ENCODE measurements at regions not wholly inside any gene's neighbourhood (a gene's known extent, or its start where the extent isn't known, plus 50 kb on each side); places are given as distances from the start of the nearest gene placed in this dataset.

GRCh38 chr11:70645537-70645936 is 247.2 kb downstream of the CTTN start:
- peaks cover 47% of the 10 kb centered on the region for H3K27me3 Mint-ChIP-seq (ENCODE audit: low read depth, unreplicated experiment)
- H3K4me3 ChIP-seq (ENCODE audit: insufficient read depth, low read depth, low read length): no peak overlapping the region
- H3K4me3 Mint-ChIP-seq (ENCODE audit: unreplicated experiment): no peak overlapping the region
- H3K79me2 ChIP-seq (ENCODE audit: insufficient read depth, low read length): no peaks in the 10 kb centered on the region
- no peak for FAIRE-seq
- H2AFZ ChIP-seq (ENCODE audit: low read depth, low read length): no peak overlapping the region
- no peak overlapping the region for H3K4me2 ChIP-seq (ENCODE audit: low read length)
- H4K20me1 ChIP-seq (ENCODE audit: insufficient read depth, low read length): no peaks in the 10 kb centered on the region
- no peaks in the 10 kb centered on the region for H3K4me1 ChIP-seq (ENCODE audit: insufficient read depth, low read length)
- no peak overlapping the region for H3K27ac ChIP-seq (ENCODE audit: low read depth, low read length)
- H3K9me3 ChIP-seq (ENCODE audit: insufficient read depth, low read depth, low read length): no peaks in the 10 kb centered on the region
- no peak overlapping the region for H3K9ac ChIP-seq (ENCODE audit: low read length)
- no peaks in the 10 kb centered on the region for H3K27me3 ChIP-seq (ENCODE audit: insufficient read depth, low read length)
- H3K36me3 Mint-ChIP-seq (ENCODE audit: low read depth, unreplicated experiment): peaks cover 3% of the 10 kb centered on the region
- H3K4me1 Mint-ChIP-seq (ENCODE audit: low read depth, unreplicated experiment): peaks cover 7% of the 10 kb centered on the region
- H3K36me3 ChIP-seq (ENCODE audit: insufficient read depth, low read length): no peaks in the 10 kb centered on the region
- H3K27ac Mint-ChIP-seq (ENCODE audit: unreplicated experiment): no peak overlapping the region
- DNase-seq (ENCODE audit: low read depth): no peak
- peaks cover 5% of the 10 kb centered on the region for H3K9me3 Mint-ChIP-seq (ENCODE audit: unreplicated experiment)
- TF ChIP-seq EZH2 (IDR thresholded peaks at IDR 0.05; ENCODE audit: insufficient read depth, low read length): no peak
- no peak for TF ChIP-seq CTCF (IDR thresholded peaks at IDR 0.05; ENCODE audit: insufficient read depth, low read depth, low read length)

- no peaks in the 10 kb centered on the region for H3K79me2 ChIP-seq (ENCODE audit: insufficient read depth, low read length)
- no peak overlapping the region for H3K4me3 Mint-ChIP-seq (ENCODE audit: unreplicated experiment)
- H2AFZ ChIP-seq (ENCODE audit: low read depth, low read length): no peak overlapping the region
- H3K27me3 Mint-ChIP-seq (ENCODE audit: low read depth, unreplicated experiment): peaks cover 52% of the 10 kb centered on the region
- DNase-seq (ENCODE audit: low read depth) (no peak), FAIRE-seq (no peak)
- H3K4me3 ChIP-seq (ENCODE audit: insufficient read depth, low read depth, low read length): no peak overlapping the region
- H3K9ac ChIP-seq (ENCODE audit: low read length): no peak overlapping the region
- H3K9me3 Mint-ChIP-seq (ENCODE audit: unreplicated experiment): peaks cover 5% of the 10 kb centered on the region
- H4K20me1 ChIP-seq (ENCODE audit: insufficient read depth, low read length): no peaks in the 10 kb centered on the region
- H3K36me3 Mint-ChIP-seq (ENCODE audit: low read depth, unreplicated experiment): peaks cover 3% of the 10 kb centered on the region
- H3K4me1 ChIP-seq (ENCODE audit: insufficient read depth, low read length): no peaks in the 10 kb centered on the region
- peaks cover 7% of the 10 kb centered on the region for H3K4me1 Mint-ChIP-seq (ENCODE audit: low read depth, unreplicated experiment)
- H3K27ac ChIP-seq (ENCODE audit: low read depth, low read length): no peak overlapping the region
- H3K27ac Mint-ChIP-seq (ENCODE audit: unreplicated experiment): no peak overlapping the region
- no peak overlapping the region for H3K4me2 ChIP-seq (ENCODE audit: low read length)
- H3K36me3 ChIP-seq (ENCODE audit: insufficient read depth, low read length): no peaks in the 10 kb centered on the region
- no peak for TF ChIP-seq EZH2 (IDR thresholded peaks at IDR 0.05; ENCODE audit: insufficient read depth, low read length)
- no peak for TF ChIP-seq CTCF (IDR thresholded peaks at IDR 0.05; ENCODE audit: insufficient read depth, low read depth, low read length)
- H3K27me3 ChIP-seq (ENCODE audit: insufficient read depth, low read length): no peaks in the 10 kb centered on the region
- no peaks in the 10 kb centered on the region for H3K9me3 ChIP-seq (ENCODE audit: insufficient read depth, low read depth, low read length)
Observed at GRCh38 chr11:70646272-70647049, 248.1 kb downstream of the CTTN start.
